HEK293 (cell line): ENCODE measurements at regions not wholly inside any gene's neighbourhood (a gene's known extent, or its start where the extent isn't known, plus 50 kb on each side); places are given as distances from the start of the nearest gene placed in this dataset.

Source experiments
- CTCF ChIA-PET: fragments of 350-600 bp; formaldehyde crosslinking; extraction: SDS; loops from one replicate; lab custom pipeline; 2021; ENCODE audit warnings: antibody characterized with exemption; lab: Yijun Ruan, JAX
- POLR2A ChIA-PET: fragments of 300-600 bp; formaldehyde crosslinking; extraction: SDS; loops from one replicate; lab custom pipeline; 2020; ENCODE audit warnings: antibody characterized with exemption, inconsistent platforms; lab: Yijun Ruan, JAX
- H3K27ac ChIP-seq: fragments of 200-500 bp; sonication (Bioruptor generic); 2 replicates; pipeline ENCODE4 v1.5.1; 2014; ENCODE audit warnings: low read depth, low read length, control low read depth, inconsistent platforms; ENCODE audit errors: extremely low read depth
- H3K36me3 ChIP-seq, 2 experiments: fragments of 200-500 bp in 1 of 2; sonication (Bioruptor generic) in 1 of 2; 1 replicate in 1 of 2; 2 replicates in 1 of 2; pipeline ENCODE4 v1.5.1; 2014 to 2017; ENCODE audit warnings: inconsistent platforms in 2 of 2, low read length in 2 of 2; ENCODE audit not compliant: control insufficient read depth in 2 of 2, insufficient read depth in 1 of 2
- H3K4me1 ChIP-seq: fragments of 200-500 bp; sonication (Bioruptor generic); 2 replicates; pipeline ENCODE4 v1.5.1; 2014; ENCODE audit warnings: mild to moderate bottlenecking, low read length, inconsistent platforms; ENCODE audit not compliant: control insufficient read depth, insufficient read depth
- H3K4me3 ChIP-seq: 2 replicates; pipeline ENCODE4 v1.5.1; 2011; ENCODE audit warnings: low read depth, mild to moderate bottlenecking, control low read depth, low read length, moderate library complexity
- H3K9me3 ChIP-seq: fragments of 200-500 bp; sonication (Bioruptor generic); 2 replicates; pipeline ENCODE4 v1.5.1; 2014; ENCODE audit warnings: low read depth, low read length, inconsistent platforms; ENCODE audit not compliant: control insufficient read depth, insufficient read depth
- GFI1B ChIP-seq: fragments of 450-650 bp; formaldehyde crosslinking; IDR thresholded peaks from 2 replicates; pipeline ENCODE4 v1.5.1; 2016; ENCODE audit warnings: missing biosample characterization, missing genetic modification characterization
- GLIS2 ChIP-seq: fragments of 450-650 bp; formaldehyde crosslinking; IDR thresholded peaks from 2 replicates; pipeline ENCODE4 v1.5.1; 2016; ENCODE audit warnings: missing biosample characterization, missing genetic modification characterization
- TCF7L2 ChIP-seq: IDR thresholded peaks from 2 replicates; pipeline ENCODE4 v1.6.1; 2011; ENCODE audit warnings: low read depth, mild to moderate bottlenecking, inconsistent platforms, low read length, moderate library complexity, borderline replicate concordance
- WT1 ChIP-seq: fragments of 450-650 bp; formaldehyde crosslinking; IDR thresholded peaks from 2 replicates; pipeline ENCODE4 v1.5.1; 2016; ENCODE audit warnings: missing biosample characterization, missing genetic modification characterization
- YY2 ChIP-seq: fragments of 450-650 bp; formaldehyde crosslinking; IDR thresholded peaks from 2 replicates; pipeline ENCODE4 v1.5.1; 2016; ENCODE audit warnings: missing biosample characterization, missing genetic modification characterization
- ZBTB26 ChIP-seq: fragments of 450-650 bp; formaldehyde crosslinking; optimal IDR thresholded peaks from 2 replicates; pipeline ENCODE3; 2016; ENCODE audit warnings: missing biosample characterization, mild to moderate bottlenecking, missing genetic modification characterization
- ZBTB48 ChIP-seq: fragments of 450-650 bp; formaldehyde crosslinking; IDR thresholded peaks from 2 replicates; pipeline ENCODE4 v1.5.1; 2016; ENCODE audit warnings: missing biosample characterization, missing genetic modification characterization
- ZBTB7A ChIP-seq: fragments of 450-650 bp; formaldehyde crosslinking; IDR thresholded peaks from 2 replicates; pipeline ENCODE4 v1.5.1; 2016; ENCODE audit warnings: low read depth, missing biosample characterization, missing genetic modification characterization
- ZEB2 ChIP-seq: fragments of 450-650 bp; formaldehyde crosslinking; IDR thresholded peaks from 2 replicates; pipeline ENCODE4 v1.5.1; 2016; ENCODE audit warnings: missing biosample characterization, missing genetic modification characterization
- ZNF221 ChIP-seq: fragments of 450-650 bp; formaldehyde crosslinking; IDR thresholded peaks from 2 replicates; pipeline ENCODE4 v1.5.1; 2017; ENCODE audit warnings: missing biosample characterization, missing genetic modification characterization, borderline replicate concordance
- ZNF354C ChIP-seq: fragments of 450-650 bp; formaldehyde crosslinking; IDR thresholded peaks from 2 replicates; pipeline ENCODE4 v1.5.1; 2016; ENCODE audit warnings: missing biosample characterization, missing genetic modification characterization, low read depth, borderline replicate concordance
- ZNF366 ChIP-seq: fragments of 450-650 bp; formaldehyde crosslinking; conservative IDR thresholded peaks from 2 replicates; pipeline ENCODE4 v1.5.1; 2016; ENCODE audit warnings: missing biosample characterization, missing genetic modification characterization
- ZNF449 ChIP-seq: fragments of 450-650 bp; formaldehyde crosslinking; IDR thresholded peaks from 2 replicates; pipeline ENCODE4 v1.5.1; 2017; ENCODE audit warnings: missing biosample characterization, mild to moderate bottlenecking, missing genetic modification characterization, moderate library complexity
- ZNF513 ChIP-seq: fragments of 450-650 bp; IDR thresholded peaks from 2 replicates; pipeline ENCODE4 v1.5.1; 2018; ENCODE audit warnings: missing biosample characterization, missing genetic modification characterization
- ZNF521 ChIP-seq: fragments of 450-650 bp; formaldehyde crosslinking; IDR thresholded peaks from 2 replicates; pipeline ENCODE4 v1.5.1; 2017; ENCODE audit warnings: missing biosample characterization, mild to moderate bottlenecking, missing genetic modification characterization
- ZNF530 ChIP-seq: fragments of 450-650 bp; formaldehyde crosslinking; IDR thresholded peaks from 2 replicates; pipeline ENCODE4 v1.5.1; 2016; ENCODE audit warnings: low read depth, missing biosample characterization, missing genetic modification characterization
- ZNF561 ChIP-seq: fragments of 450-650 bp; IDR thresholded peaks from 2 replicates; pipeline ENCODE4 v1.5.1; 2018; ENCODE audit warnings: missing biosample characterization, missing genetic modification characterization, borderline replicate concordance
- ZNF623 ChIP-seq: fragments of 450-650 bp; formaldehyde crosslinking; IDR thresholded peaks from 2 replicates; pipeline ENCODE4 v1.5.1; 2016; ENCODE audit warnings: missing biosample characterization, missing genetic modification characterization
- ZNF626 ChIP-seq: fragments of 450-650 bp; sonication (Bioruptor Pico); formaldehyde crosslinking; IDR thresholded peaks from 2 replicates; pipeline ENCODE4 v1.5.1; 2018; ENCODE audit warnings: missing biosample characterization, missing genetic modification characterization, inconsistent platforms
- ZNF660 ChIP-seq: fragments of 450-650 bp; IDR thresholded peaks from 2 replicates; pipeline ENCODE4 v1.5.1; 2018; ENCODE audit warnings: missing biosample characterization, mild to moderate bottlenecking, missing genetic modification characterization
- ZNF843 ChIP-seq: fragments of 450-650 bp; formaldehyde crosslinking; IDR thresholded peaks from 2 replicates; pipeline ENCODE4 v1.5.1; 2016; ENCODE audit warnings: missing biosample characterization, missing genetic modification characterization
- TF ChIP-seq, protein P1 (sequence below): fragments of 450-650 bp; formaldehyde crosslinking; IDR thresholded peaks from 2 replicates; pipeline ENCODE4 v1.5.1; 2016; ENCODE audit warnings: missing biosample characterization, missing genetic modification characterization, borderline replicate concordance

- TF ChIP-seq ZBTB7A (tag by site-specific recombination) (no peak), ZNF660 (tag by site-specific recombination) (no peak), ZNF366 (no peak)
Observed at GRCh38 chr12:105970885-105971284, 167.9 kb downstream of the NUAK1 start (continued).

DNA sequence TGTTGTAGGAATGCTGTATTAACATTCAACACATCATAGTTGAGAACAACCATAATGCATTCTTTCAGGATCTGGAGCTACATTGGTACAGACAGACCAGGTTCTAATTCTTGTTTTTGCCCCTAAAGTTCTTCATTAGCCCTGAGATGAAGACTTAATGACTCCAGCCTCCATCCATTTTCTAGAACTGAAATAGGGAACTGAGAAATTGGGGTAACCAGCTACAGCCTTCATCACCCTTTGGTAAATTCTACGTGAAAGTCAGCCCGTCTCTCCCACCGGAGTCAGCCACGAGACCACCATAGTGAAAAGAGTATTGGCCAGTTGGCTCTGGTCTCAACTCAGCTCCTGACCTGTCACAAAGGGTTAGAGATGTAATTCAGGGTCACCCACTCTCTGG lies 164.0 kb downstream of the NUAK1 start:
- TF ChIP-seq ZNF843 (tag by site-specific recombination) (no peak), ZNF221 (tag by site-specific recombination) (no peak), ZNF354C (tag by site-specific recombination) (no peak), ZEB2 (tag by site-specific recombination) (no peak), YY2 (tag by site-specific recombination) (no peak), ZBTB26 (tag by site-specific recombination) (no peak), ZNF623 (tag by site-specific recombination) (no peak), ZNF626 (tag by site-specific recombination) (no peak), ZNF530 (tag by site-specific recombination) (no peak)
- ChIA-PET CTCF (no interaction called here), POLR2A (interaction anchor here (0.5 kb wide), 1 partner anchor 257 kb away, joined by 3 read pairs; no protein-coding TSS in a partner anchor)
- Histone ChIP-seq H3K9me3 (no peaks in the 10 kb centered on the region), H3K4me3 (no peak overlapping the region), H3K4me1 (no peaks in the 10 kb centered on the region), H3K27ac (no peak overlapping the region), H3K36me3 (no peaks in the 10 kb centered on the region)

GRCh38 chr12:105975351-105975750 lies 163.4 kb downstream of the NUAK1 start:
- ChIA-PET POLR2A (no interaction called here), CTCF (no interaction called here)
- Histone ChIP-seq H3K36me3 (no peaks in the 10 kb centered on the region), H3K9me3 (no peaks in the 10 kb centered on the region), H3K27ac (no peak overlapping the region), H3K4me3 (no peak overlapping the region), H3K4me1 (no peaks in the 10 kb centered on the region)
- TF ChIP-seq ZNF513 (tag by site-specific recombination) (no peak), GFI1B (tag by site-specific recombination) (no peak), ZNF449 (no peak), ZNF521 (tag by site-specific recombination) (no peak), ZBTB7A (tag by site-specific recombination) (no peak), WT1 (tag by site-specific recombination) (no peak), ZEB2 (tag by site-specific recombination) (no peak), ZNF561 (no peak), GLIS2 (tag by site-specific recombination) (no peak), ZBTB48 (no peak), ZNF530 (tag by site-specific recombination) (no peak), TCF7L2 (no peak)
- TF ChIP-seq, protein P1, sequence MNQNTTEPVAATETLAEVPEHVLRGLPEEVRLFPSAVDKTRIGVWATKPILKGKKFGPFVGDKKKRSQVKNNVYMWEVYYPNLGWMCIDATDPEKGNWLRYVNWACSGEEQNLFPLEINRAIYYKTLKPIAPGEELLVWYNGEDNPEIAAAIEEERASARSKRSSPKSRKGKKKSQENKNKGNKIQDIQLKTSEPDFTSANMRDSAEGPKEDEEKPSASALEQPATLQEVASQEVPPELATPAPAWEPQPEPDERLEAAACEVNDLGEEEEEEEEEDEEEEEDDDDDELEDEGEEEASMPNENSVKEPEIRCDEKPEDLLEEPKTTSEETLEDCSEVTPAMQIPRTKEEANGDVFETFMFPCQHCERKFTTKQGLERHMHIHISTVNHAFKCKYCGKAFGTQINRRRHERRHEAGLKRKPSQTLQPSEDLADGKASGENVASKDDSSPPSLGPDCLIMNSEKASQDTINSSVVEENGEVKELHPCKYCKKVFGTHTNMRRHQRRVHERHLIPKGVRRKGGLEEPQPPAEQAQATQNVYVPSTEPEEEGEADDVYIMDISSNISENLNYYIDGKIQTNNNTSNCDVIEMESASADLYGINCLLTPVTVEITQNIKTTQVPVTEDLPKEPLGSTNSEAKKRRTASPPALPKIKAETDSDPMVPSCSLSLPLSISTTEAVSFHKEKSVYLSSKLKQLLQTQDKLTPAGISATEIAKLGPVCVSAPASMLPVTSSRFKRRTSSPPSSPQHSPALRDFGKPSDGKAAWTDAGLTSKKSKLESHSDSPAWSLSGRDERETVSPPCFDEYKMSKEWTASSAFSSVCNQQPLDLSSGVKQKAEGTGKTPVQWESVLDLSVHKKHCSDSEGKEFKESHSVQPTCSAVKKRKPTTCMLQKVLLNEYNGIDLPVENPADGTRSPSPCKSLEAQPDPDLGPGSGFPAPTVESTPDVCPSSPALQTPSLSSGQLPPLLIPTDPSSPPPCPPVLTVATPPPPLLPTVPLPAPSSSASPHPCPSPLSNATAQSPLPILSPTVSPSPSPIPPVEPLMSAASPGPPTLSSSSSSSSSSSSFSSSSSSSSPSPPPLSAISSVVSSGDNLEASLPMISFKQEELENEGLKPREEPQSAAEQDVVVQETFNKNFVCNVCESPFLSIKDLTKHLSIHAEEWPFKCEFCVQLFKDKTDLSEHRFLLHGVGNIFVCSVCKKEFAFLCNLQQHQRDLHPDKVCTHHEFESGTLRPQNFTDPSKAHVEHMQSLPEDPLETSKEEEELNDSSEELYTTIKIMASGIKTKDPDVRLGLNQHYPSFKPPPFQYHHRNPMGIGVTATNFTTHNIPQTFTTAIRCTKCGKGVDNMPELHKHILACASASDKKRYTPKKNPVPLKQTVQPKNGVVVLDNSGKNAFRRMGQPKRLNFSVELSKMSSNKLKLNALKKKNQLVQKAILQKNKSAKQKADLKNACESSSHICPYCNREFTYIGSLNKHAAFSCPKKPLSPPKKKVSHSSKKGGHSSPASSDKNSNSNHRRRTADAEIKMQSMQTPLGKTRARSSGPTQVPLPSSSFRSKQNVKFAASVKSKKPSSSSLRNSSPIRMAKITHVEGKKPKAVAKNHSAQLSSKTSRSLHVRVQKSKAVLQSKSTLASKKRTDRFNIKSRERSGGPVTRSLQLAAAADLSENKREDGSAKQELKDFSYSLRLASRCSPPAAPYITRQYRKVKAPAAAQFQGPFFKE (tag by site-specific recombination), result no peak
